ENCODE measurements at regions not wholly inside any gene's neighbourhood (a gene's known extent, or its start where the extent isn't known, plus 50 kb on each side); places are given as distances from the start of the nearest gene placed in this dataset.

DNA sequence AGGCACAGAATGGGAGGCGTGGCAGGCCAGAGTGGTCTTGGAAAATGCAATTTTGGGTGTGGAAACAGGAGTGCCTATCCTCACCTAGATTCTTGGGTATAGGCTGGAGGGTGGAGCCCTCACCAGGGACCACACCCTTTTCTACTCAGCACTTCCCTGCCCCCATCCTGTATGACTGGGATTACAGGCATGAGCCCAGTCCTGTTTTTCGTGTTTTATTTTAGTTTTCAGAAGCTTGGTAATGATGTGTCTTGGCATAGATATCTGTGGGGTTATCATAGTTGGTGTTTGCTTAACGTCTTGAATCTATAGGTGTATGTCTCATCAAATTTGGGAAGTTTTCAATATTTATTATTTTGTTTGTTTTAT lies 248.7 kb upstream of the CBLB start:
- Mint-ChIP-seq H3K27ac (ENCODE audit: unreplicated experiment) (no peak overlapping the region), H3K4me1 (ENCODE audit: low read depth, unreplicated experiment) (no peaks in the 10 kb centered on the region), H3K4me3 (ENCODE audit: unreplicated experiment) (no peak overlapping the region), H3K9me3 (ENCODE audit: unreplicated experiment) (peaks cover 3% of the 10 kb centered on the region), H3K36me3 (ENCODE audit: unreplicated experiment) (no peaks in the 10 kb centered on the region), H3K27me3 (ENCODE audit: unreplicated experiment) (no peaks in the 10 kb centered on the region)
- TF ChIP-seq, protein P1, sequence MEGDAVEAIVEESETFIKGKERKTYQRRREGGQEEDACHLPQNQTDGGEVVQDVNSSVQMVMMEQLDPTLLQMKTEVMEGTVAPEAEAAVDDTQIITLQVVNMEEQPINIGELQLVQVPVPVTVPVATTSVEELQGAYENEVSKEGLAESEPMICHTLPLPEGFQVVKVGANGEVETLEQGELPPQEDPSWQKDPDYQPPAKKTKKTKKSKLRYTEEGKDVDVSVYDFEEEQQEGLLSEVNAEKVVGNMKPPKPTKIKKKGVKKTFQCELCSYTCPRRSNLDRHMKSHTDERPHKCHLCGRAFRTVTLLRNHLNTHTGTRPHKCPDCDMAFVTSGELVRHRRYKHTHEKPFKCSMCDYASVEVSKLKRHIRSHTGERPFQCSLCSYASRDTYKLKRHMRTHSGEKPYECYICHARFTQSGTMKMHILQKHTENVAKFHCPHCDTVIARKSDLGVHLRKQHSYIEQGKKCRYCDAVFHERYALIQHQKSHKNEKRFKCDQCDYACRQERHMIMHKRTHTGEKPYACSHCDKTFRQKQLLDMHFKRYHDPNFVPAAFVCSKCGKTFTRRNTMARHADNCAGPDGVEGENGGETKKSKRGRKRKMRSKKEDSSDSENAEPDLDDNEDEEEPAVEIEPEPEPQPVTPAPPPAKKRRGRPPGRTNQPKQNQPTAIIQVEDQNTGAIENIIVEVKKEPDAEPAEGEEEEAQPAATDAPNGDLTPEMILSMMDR (IDR thresholded peaks at IDR 0.05; ENCODE audit: partially characterized antibody, unreplicated experiment): no peak
- DNase-seq: no peak

DNA sequence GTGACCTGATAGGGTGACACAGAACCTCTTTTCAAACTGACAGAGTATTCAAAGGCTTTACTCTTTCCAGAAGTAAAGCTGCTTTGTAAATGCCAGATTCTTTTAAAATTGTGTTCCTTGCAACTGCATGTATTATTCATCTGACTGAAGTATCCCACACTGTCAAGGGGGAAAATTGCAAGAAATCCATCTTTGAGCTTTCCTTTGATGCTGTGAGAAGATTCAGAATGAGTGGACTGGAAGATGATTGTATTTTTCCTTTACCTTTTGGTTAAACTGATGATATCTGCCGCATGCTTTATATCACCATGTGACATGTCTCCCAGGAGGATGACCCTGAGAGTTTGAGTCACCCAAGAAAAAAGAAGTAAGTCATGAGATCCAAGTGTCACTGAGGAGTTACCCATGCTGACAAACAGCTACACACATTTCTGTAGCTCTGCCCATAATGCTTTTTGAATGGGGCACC lies 250.8 kb upstream of the CBLB start:
- Mint-ChIP-seq H3K4me3 (ENCODE audit: unreplicated experiment) (no peak overlapping the region), H3K27me3 (ENCODE audit: unreplicated experiment) (no peaks in the 10 kb centered on the region), H3K27ac (ENCODE audit: unreplicated experiment) (no peak overlapping the region), H3K4me1 (ENCODE audit: low read depth, unreplicated experiment) (peaks cover 2% of the 10 kb centered on the region), H3K36me3 (ENCODE audit: unreplicated experiment) (no peaks in the 10 kb centered on the region), H3K9me3 (ENCODE audit: unreplicated experiment) (no peaks in the 10 kb centered on the region)
- TF ChIP-seq, protein P1 (IDR thresholded peaks at IDR 0.05; ENCODE audit: partially characterized antibody, unreplicated experiment): no peak
- no peak for DNase-seq

DNA sequence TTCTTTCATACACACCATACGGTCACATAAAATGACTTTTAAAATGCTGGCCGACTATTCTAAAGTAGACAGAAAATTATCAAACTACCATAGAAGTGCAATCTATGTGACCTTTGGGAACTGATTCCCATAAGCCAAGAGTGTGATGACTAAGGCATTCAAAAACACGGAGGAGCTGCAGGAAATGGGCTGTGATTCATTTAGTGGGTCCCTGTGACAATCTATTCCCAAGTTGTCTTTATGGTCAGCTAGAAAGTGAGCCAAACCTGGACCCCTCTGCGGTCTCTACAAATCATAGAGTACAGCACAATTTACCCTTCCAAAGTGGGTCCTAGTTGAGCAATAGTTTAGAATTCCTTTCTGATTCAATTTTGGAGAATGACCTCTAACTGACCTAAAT lies 251.5 kb upstream of the CBLB start:
- H3K36me3 Mint-ChIP-seq (ENCODE audit: unreplicated experiment): no peaks in the 10 kb centered on the region
- H3K27me3 Mint-ChIP-seq (ENCODE audit: unreplicated experiment): no peaks in the 10 kb centered on the region
- no peak for DNase-seq
- H3K9me3 Mint-ChIP-seq (ENCODE audit: unreplicated experiment): no peaks in the 10 kb centered on the region
- peaks cover 3% of the 10 kb centered on the region for H3K4me1 Mint-ChIP-seq (ENCODE audit: low read depth, unreplicated experiment)
- no peak overlapping the region for H3K27ac Mint-ChIP-seq (ENCODE audit: unreplicated experiment)
- no peak overlapping the region for H3K4me3 Mint-ChIP-seq (ENCODE audit: unreplicated experiment)
- TF ChIP-seq, protein P1 (IDR thresholded peaks at IDR 0.05; ENCODE audit: partially characterized antibody, unreplicated experiment): no peak

DNA sequence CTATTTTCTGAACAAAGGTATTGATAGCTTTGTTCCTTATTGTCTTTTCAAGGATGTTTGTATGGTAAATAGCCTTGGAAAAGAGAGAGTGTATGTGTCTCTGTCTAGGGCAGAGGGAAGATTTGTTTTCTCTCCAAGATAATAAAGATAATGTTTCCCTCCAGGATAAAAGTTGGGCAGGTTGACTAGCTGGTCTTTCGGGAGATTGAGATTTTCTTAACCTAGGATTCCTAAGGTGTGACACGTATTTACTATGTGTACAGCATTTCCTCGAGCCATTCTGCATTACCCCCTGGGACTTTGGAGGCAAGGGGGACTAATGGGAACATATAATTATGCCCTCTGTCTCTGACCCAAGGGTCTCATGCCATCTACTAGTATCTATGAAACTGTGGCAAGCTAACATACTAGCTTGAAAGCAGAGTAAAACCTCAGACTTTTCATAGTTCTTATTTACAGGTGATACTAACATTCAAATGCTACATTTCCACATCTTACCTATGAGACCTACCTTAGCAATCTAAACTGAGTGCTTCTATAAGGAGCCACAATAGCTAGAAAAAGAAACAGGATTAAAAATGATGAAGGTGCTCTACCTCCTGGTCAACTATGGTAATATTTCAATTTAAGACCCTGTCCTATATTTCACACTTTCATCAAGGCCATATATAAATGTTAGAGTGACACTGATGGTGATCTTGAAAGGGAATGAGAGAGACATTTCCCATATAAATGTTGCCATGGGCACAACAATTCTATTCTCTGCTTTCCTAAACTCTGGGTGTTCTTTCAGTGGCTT lies 252.9 kb upstream of the CBLB start:
- no peak overlapping the region for H3K27ac Mint-ChIP-seq (ENCODE audit: unreplicated experiment)
- TF ChIP-seq, protein P1 (IDR thresholded peaks at IDR 0.05; ENCODE audit: partially characterized antibody, unreplicated experiment): no peak
- H3K27me3 Mint-ChIP-seq (ENCODE audit: unreplicated experiment): no peaks in the 10 kb centered on the region
- H3K4me1 Mint-ChIP-seq (ENCODE audit: low read depth, unreplicated experiment): peaks cover 5% of the 10 kb centered on the region
- H3K9me3 Mint-ChIP-seq (ENCODE audit: unreplicated experiment): no peaks in the 10 kb centered on the region
- no peak for DNase-seq
- no peak overlapping the region for H3K4me3 Mint-ChIP-seq (ENCODE audit: unreplicated experiment)
- H3K36me3 Mint-ChIP-seq (ENCODE audit: unreplicated experiment): no peaks in the 10 kb centered on the region

DNA sequence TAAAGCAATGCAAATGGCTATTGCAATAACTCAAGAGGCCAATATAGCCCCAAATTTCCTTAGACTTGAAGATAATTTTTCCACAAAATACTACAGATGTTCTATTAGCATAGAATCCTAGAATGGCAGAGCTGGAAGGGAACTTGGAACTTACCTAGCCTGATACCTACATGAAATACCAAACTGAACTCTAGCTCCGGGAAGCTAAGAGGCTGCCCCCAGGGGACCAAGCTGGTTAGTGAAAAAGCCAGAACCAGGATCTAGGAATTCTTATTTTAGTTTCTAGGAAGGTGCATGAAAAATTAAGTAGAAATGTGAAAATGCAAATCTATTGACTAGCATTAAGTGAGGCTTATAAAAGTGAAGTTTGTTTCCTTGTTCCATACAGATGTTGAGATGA lies 256.0 kb upstream of the CBLB start:
- TF ChIP-seq, protein P1 (IDR thresholded peaks at IDR 0.05; ENCODE audit: partially characterized antibody, unreplicated experiment): no peak
- Mint-ChIP-seq H3K4me3 (ENCODE audit: unreplicated experiment) (no peak overlapping the region), H3K27me3 (ENCODE audit: unreplicated experiment) (no peaks in the 10 kb centered on the region), H3K27ac (ENCODE audit: unreplicated experiment) (no peak overlapping the region), H3K36me3 (ENCODE audit: unreplicated experiment) (no peaks in the 10 kb centered on the region), H3K4me1 (ENCODE audit: low read depth, unreplicated experiment) (peaks cover 5% of the 10 kb centered on the region), H3K9me3 (ENCODE audit: unreplicated experiment) (no peaks in the 10 kb centered on the region)
- DNase-seq: no peak

Measured in glutamatergic neuron (in vitro differentiated cells).